Kidney epithelial cell (primary cell): ENCODE measurements at regions not wholly inside any gene's neighbourhood (a gene's known extent, or its start where the extent isn't known, plus 50 kb on each side); places are given as distances from the start of the nearest gene placed in this dataset.

Source experiments
- DNase-seq: peaks from one replicate; pipeline ENCODE4 v3.0.0-alpha.2; 2010; ENCODE audit warnings: low read depth
- H3K27me3 ChIP-seq: 2 replicates; pipeline ENCODE4 v1.6.0; 2011; ENCODE audit warnings: low read length; ENCODE audit not compliant: control insufficient read depth, insufficient read depth
- H3K36me3 ChIP-seq: 2 replicates; pipeline ENCODE4 v1.5.1; 2011; ENCODE audit warnings: low read length; ENCODE audit not compliant: control insufficient read depth, insufficient read depth
- H3K4me3 ChIP-seq: 2 replicates; pipeline ENCODE4 v1.5.1; 2011; ENCODE audit warnings: low read depth, mild to moderate bottlenecking, control low read depth, low read length
- TF ChIP-seq, protein P1 (sequence below): IDR thresholded peaks from 2 replicates; pipeline ENCODE4 v1.5.1; 2011; ENCODE audit warnings: mild to moderate bottlenecking, moderate library complexity, low read length, control low read depth, inconsistent platforms; ENCODE audit not compliant: insufficient read depth, poor library complexity, severe bottlenecking

DNA sequence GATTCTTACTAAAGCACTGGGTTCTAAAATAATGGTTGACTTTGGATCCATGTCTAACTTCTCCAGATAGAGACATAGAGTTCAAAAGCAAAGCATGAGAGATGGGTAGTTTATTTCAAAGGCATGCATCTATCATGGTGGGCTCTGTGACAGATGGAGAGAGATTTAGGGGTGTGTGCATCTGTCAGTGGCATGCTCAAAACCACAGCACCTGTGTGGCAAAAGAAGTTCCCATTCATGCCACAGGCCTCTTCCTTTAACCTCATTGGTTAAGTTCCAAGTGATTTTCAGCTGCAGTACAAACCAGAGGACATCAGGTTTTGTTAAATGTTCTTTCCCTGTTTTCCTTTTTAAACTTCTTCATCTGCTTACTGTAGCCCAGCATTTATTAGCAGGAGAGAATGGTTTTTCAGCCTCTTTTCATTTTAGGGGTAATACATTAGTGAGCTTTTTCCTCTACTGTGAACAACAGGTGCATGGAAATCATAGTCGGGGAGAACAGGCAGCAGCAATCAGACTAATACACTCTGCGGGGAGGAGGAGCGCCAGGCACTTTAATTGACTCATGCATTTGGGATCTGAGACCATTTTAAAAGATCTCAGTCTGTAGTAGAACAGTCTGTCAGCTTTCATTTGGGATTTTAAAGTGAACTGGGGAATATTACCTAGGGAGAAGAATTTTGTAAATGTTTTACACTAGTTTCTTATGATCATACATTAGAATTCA is 52.4 kb upstream of the UPP2 start:
- TF ChIP-seq, protein P1, sequence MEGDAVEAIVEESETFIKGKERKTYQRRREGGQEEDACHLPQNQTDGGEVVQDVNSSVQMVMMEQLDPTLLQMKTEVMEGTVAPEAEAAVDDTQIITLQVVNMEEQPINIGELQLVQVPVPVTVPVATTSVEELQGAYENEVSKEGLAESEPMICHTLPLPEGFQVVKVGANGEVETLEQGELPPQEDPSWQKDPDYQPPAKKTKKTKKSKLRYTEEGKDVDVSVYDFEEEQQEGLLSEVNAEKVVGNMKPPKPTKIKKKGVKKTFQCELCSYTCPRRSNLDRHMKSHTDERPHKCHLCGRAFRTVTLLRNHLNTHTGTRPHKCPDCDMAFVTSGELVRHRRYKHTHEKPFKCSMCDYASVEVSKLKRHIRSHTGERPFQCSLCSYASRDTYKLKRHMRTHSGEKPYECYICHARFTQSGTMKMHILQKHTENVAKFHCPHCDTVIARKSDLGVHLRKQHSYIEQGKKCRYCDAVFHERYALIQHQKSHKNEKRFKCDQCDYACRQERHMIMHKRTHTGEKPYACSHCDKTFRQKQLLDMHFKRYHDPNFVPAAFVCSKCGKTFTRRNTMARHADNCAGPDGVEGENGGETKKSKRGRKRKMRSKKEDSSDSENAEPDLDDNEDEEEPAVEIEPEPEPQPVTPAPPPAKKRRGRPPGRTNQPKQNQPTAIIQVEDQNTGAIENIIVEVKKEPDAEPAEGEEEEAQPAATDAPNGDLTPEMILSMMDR: no peak
- Histone ChIP-seq H3K4me3 (no peak overlapping the region), H3K36me3 (no peaks in the 10 kb centered on the region), H3K27me3 (no peaks in the 10 kb centered on the region)
- DNase-seq: no peak

DNA sequence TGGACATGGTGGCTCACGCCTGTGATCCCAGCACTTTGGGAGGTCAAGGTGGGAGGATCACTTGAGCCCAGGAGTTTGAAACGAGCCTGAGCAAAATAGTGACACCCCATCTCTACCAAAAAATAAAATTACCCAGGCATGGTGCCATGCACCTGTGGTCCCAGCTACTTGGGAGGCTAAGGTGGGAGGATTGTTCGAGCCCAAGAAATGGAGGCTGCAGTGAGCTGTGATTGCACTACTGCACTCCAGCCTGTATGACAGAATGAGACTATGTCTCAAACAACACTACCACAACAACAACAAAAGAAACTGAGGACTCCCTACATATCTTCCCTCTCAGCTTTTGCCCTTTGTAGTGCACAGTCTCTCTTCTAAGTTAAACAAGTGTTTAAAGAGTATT is 53.3 kb upstream of the UPP2 start:
- Histone ChIP-seq H3K27me3 (no peaks in the 10 kb centered on the region), H3K4me3 (no peak overlapping the region), H3K36me3 (no peaks in the 10 kb centered on the region)
- TF ChIP-seq, protein P1: no peak
- DNase-seq: no peak

DNA sequence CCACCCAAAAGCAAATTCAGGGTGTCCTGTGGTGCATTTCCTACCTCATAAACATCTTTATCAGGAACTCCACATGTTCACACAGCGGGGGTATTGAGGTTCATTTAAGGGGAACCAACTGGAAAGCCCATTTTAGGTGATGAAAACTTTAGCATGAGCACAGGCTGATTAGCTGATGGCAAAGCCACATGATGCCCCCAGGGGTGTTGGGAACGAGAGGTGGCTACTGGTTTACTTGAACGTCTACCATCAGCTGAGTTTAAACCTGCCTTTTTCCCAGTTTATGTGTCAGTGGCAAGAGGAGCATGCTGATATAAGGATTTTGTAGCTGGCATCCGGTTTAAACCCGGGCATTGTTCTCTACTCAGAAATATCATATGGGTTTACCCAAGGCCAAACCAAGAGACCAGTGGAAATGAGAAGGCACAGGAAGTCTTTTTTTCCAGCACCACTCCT is 54.5 kb upstream of the UPP2 start:
- no peaks in the 10 kb centered on the region for H3K27me3 ChIP-seq
- DNase-seq: no peak
- no peaks in the 10 kb centered on the region for H3K36me3 ChIP-seq
- TF ChIP-seq, protein P1: no peak
- H3K4me3 ChIP-seq: no peak overlapping the region

DNA sequence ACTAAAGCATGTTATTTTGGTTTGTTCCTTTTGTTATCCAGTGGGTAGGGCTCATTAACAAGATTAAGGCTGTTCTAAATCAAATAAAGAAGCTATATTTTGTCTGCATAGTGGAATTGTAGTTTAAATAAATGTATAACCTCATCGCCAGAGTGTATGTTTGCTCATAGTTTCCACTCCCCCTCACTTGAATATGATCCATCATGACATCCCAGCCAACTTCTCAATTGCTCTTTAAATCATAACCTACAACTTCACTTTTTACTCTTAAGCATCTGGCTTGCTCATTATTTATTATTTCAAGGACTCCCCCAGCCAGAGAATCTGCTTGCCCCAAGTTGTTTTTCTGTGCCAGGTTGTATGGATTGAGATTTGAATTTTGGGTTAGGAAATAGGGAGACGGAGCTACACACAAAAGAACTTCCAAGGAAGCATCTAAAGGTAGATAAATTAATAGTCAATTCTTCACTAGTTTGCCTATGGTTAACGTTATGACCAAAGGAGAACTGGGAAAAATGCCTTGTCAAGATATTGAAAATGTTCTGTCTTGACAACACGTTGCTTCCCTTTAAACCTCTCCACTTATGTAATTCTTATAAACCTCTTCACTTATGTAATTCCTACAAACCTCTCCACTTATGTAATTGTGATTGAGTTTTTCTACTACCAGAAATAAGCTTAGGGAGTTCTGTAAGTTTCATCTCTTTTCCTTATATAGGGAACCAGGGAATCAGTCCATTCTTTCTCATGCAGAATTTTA is 55.4 kb upstream of the UPP2 start:
- no peak for DNase-seq
- H3K36me3 ChIP-seq: no peaks in the 10 kb centered on the region
- TF ChIP-seq, protein P1: no peak
- H3K27me3 ChIP-seq: no peaks in the 10 kb centered on the region
- no peak overlapping the region for H3K4me3 ChIP-seq

DNA sequence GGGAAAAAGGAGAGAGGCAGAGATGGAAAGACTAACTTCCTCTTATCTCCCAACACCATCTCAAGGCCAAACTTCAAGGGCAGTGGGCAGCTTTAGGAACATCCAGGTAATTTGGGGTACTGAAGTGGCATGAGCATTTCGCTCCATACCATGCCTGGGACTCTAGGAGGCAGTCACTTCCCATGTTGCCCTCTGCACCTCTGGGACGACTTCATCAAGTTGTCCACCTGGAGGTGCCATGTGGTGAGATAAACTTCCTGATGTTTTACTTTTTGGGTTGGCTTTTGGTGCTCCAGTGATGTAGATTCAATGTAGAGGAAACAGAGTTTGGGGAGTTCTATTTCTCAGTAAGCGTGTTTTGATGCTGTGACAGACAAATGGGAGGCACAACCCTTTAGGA is 56.3 kb upstream of the UPP2 start:
- Histone ChIP-seq H3K36me3 (no peaks in the 10 kb centered on the region), H3K27me3 (no peaks in the 10 kb centered on the region), H3K4me3 (no peak overlapping the region)
- no peak for DNase-seq
- TF ChIP-seq, protein P1: peak; percentile 35
